WERI-Rb-1 (cell line): ENCODE measurements at regions not wholly inside any gene's neighbourhood (a gene's known extent, or its start where the extent isn't known, plus 50 kb on each side); places are given as distances from the start of the nearest gene placed in this dataset.
"Not testable (repeated sequence)": the region's sequence is repeated elsewhere in the genome, so short reads cannot be mapped to it uniquely, and the experiment has no call there.

Experiments
- DNase-seq: peaks from one replicate; pipeline ENCODE4 v3.0.0-alpha.2; 2020
- H3K27ac ChIP-seq: fragments of 250-450 bp; sonication (Bioruptor Pico); 2 replicates; pipeline ENCODE4 v1.5.1; 2020; ENCODE audit warnings: mild to moderate bottlenecking, moderate library complexity
- H3K27me3 ChIP-seq: fragments of 250-450 bp; sonication (Bioruptor Pico); 2 replicates; pipeline ENCODE4 v1.5.1; 2021; ENCODE audit warnings: mild to moderate bottlenecking, low read depth, moderate library complexity; ENCODE audit not compliant: insufficient read depth, severe bottlenecking
- H3K36me3 ChIP-seq: fragments of 250-450 bp; sonication (Bioruptor Pico); 2 replicates; pipeline ENCODE4 v1.5.1; 2020; ENCODE audit warnings: mild to moderate bottlenecking, moderate library complexity
- H3K4me3 ChIP-seq: 2 replicates; pipeline ENCODE4 v1.5.1; 2011; ENCODE audit warnings: low read depth, mild to moderate bottlenecking, control low read depth, low read length
- H3K9me3 ChIP-seq: fragments of 250-450 bp; sonication (Bioruptor Pico); 2 replicates; pipeline ENCODE4 v1.5.1; 2021; ENCODE audit warnings: mild to moderate bottlenecking, moderate library complexity; ENCODE audit not compliant: severe bottlenecking
- CTCF ChIP-seq: IDR thresholded peaks from 2 replicates; pipeline ENCODE4 v1.5.1; 2011; ENCODE audit warnings: low read depth, mild to moderate bottlenecking, control low read depth, inconsistent platforms, low read length

GRCh38 chr4:186829097-186829496, 105.4 kb upstream of the FAT1 start:
- no peaks in the 10 kb centered on the region for H3K36me3 ChIP-seq
- no peak for TF ChIP-seq CTCF
- H3K4me3 ChIP-seq, result no peak overlapping the region
- DNase-seq, result no peak
- peaks cover 99% of the 10 kb centered on the region for H3K27me3 ChIP-seq
- no peaks in the 10 kb centered on the region for H3K9me3 ChIP-seq
- no peak overlapping the region for H3K27ac ChIP-seq

- no peak for DNase-seq
- TF ChIP-seq CTCF, result no peak
- Histone ChIP-seq H3K9me3 (no peaks in the 10 kb centered on the region), H3K4me3 (no peak overlapping the region), H3K36me3 (no peaks in the 10 kb centered on the region), H3K27me3 (peaks cover 98% of the 10 kb centered on the region), H3K27ac (no peak overlapping the region)
Observed at GRCh38 chr4:186829740-186830449, 106.2 kb upstream of the FAT1 start.

GRCh38 chr4:186831574-186831973, 107.9 kb upstream of the FAT1 start:
- DNase-seq, result no peak
- H3K4me3 ChIP-seq, result no peak overlapping the region
- H3K27ac ChIP-seq, result no peak overlapping the region
- H3K9me3 ChIP-seq, result no peaks in the 10 kb centered on the region
- no peak for TF ChIP-seq CTCF
- peaks cover 88% of the 10 kb centered on the region for H3K27me3 ChIP-seq
- no peaks in the 10 kb centered on the region for H3K36me3 ChIP-seq

- Histone ChIP-seq H3K27ac (no peak overlapping the region), H3K27me3 (peaks cover 77% of the 10 kb centered on the region), H3K36me3 (no peaks in the 10 kb centered on the region), H3K4me3 (no peak overlapping the region), H3K9me3 (no peaks in the 10 kb centered on the region)
- TF ChIP-seq CTCF, result no peak
- no peak for DNase-seq
Observed at GRCh38 chr4:186832906-186833305, 109.2 kb upstream of the FAT1 start.

- peaks cover 59% of the 10 kb centered on the region for H3K27me3 ChIP-seq
- not testable (repeated sequence) for H3K27ac ChIP-seq
Observed at GRCh38 chr4:186837463-186837862, 113.8 kb upstream of the FAT1 start.

GRCh38 chr4:186838295-186838694, 114.6 kb upstream of the FAT1 start:
- Histone ChIP-seq H3K36me3 (no peaks in the 10 kb centered on the region), H3K4me3 (no peak overlapping the region), H3K27ac (no peak overlapping the region), H3K9me3 (peaks cover 2% of the 10 kb centered on the region), H3K27me3 (peaks cover 53% of the 10 kb centered on the region)
- DNase-seq, result no peak
- no peak for TF ChIP-seq CTCF

More at GRCh38 chr4:186837463-186837862, 113.8 kb upstream of the FAT1 start:
- not testable (repeated sequence) for H3K36me3 ChIP-seq, H3K9me3 ChIP-seq, H3K4me3 ChIP-seq, DNase-seq
